HG02870 (cell line): ENCODE measurements at regions not wholly inside any gene's neighbourhood (a gene's known extent, or its start where the extent isn't known, plus 50 kb on each side); places are given as distances from the start of the nearest gene placed in this dataset.

Source experiments
- ATAC-seq: cut with Tn5 transposase; IDR thresholded peaks from one replicate; pipeline ENCODE4 v1.9.1; 2021; ENCODE audit warnings: mild to moderate bottlenecking, moderate library complexity; ENCODE audit not compliant: unreplicated experiment

- no peak for ATAC-seq
These were observed 458.8 kb upstream of the SEMA6D start for GRCh38 chr15:47258521-47258920.

- no peak for ATAC-seq
These were observed 451.6 kb upstream of the SEMA6D start for GRCh38 chr15:47265686-47266085.

- ATAC-seq = no peak
These were observed 450.7 kb upstream of the SEMA6D start for GRCh38 chr15:47266566-47266965.

GRCh38 chr15:47273864-47274263 is 443.4 kb upstream of the SEMA6D start:
- ATAC-seq = no peak

GRCh38 chr15:47283246-47283645 is 434.1 kb upstream of the SEMA6D start:
- ATAC-seq = no peak

GRCh38 chr15:47288794-47289193 is 428.5 kb upstream of the SEMA6D start:
- no peak for ATAC-seq

- no peak for ATAC-seq
These were observed 427.6 kb upstream of the SEMA6D start for GRCh38 chr15:47289656-47290055.

GRCh38 chr15:47291767-47292166 is 425.5 kb upstream of the SEMA6D start:
- ATAC-seq = no peak

- ATAC-seq = no peak
These were observed 424.6 kb upstream of the SEMA6D start for GRCh38 chr15:47292638-47293190.

GRCh38 chr15:47293466-47294162 is 423.7 kb upstream of the SEMA6D start:
- no peak for ATAC-seq

- no peak for ATAC-seq
These were observed 422.5 kb upstream of the SEMA6D start for GRCh38 chr15:47294765-47295259.

- ATAC-seq = no peak
These were observed 420.4 kb upstream of the SEMA6D start for GRCh38 chr15:47296881-47297280.

GRCh38 chr15:47299846-47300434 is 417.4 kb upstream of the SEMA6D start:
- no peak for ATAC-seq

- no peak for ATAC-seq
These were observed 416.7 kb upstream of the SEMA6D start for GRCh38 chr15:47300596-47300995.

GRCh38 chr15:47301481-47301880 is 415.8 kb upstream of the SEMA6D start:
- no peak for ATAC-seq

GRCh38 chr15:47304656-47305055 is 412.6 kb upstream of the SEMA6D start:
- no peak for ATAC-seq

GRCh38 chr15:47312161-47312560 is 405.1 kb upstream of the SEMA6D start:
- ATAC-seq = no peak

GRCh38 chr15:47326410-47327333 is 390.6 kb upstream of the SEMA6D start:
- no peak for ATAC-seq

GRCh38 chr15:47331829-47332393 is 385.4 kb upstream of the SEMA6D start:
- no peak for ATAC-seq

- ATAC-seq = no peak
These were observed 384.8 kb upstream of the SEMA6D start for GRCh38 chr15:47332481-47332880.

GRCh38 chr15:47333734-47334133 is 383.6 kb upstream of the SEMA6D start:
- no peak for ATAC-seq
